ENCODE measurements at regions not wholly inside any gene's neighbourhood (a gene's known extent, or its start where the extent isn't known, plus 50 kb on each side); places are given as distances from the start of the nearest gene placed in this dataset.

DNA sequence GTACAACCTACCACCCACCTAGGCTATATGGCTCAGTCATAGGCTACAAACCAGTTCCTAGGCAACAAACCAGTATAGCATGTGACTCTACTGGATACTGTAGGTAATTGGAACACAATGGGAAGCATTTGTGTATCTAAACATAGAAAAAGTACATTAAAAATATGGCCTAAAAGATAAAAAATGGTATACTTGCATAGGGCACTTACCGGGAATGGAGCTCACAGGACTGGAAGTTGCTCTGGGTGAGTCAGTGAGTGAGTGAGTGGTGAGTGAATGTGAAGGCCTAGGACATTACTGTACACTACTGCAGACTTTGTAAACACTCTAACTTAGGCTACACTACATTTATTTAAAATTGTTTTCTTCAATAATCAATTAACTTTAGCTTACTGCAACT, 139.2 kb upstream of the RBPJ start:
- TF ChIP-seq, protein P1, sequence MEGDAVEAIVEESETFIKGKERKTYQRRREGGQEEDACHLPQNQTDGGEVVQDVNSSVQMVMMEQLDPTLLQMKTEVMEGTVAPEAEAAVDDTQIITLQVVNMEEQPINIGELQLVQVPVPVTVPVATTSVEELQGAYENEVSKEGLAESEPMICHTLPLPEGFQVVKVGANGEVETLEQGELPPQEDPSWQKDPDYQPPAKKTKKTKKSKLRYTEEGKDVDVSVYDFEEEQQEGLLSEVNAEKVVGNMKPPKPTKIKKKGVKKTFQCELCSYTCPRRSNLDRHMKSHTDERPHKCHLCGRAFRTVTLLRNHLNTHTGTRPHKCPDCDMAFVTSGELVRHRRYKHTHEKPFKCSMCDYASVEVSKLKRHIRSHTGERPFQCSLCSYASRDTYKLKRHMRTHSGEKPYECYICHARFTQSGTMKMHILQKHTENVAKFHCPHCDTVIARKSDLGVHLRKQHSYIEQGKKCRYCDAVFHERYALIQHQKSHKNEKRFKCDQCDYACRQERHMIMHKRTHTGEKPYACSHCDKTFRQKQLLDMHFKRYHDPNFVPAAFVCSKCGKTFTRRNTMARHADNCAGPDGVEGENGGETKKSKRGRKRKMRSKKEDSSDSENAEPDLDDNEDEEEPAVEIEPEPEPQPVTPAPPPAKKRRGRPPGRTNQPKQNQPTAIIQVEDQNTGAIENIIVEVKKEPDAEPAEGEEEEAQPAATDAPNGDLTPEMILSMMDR (IDR thresholded peaks at IDR 0.05; ENCODE audit: unreplicated experiment), result no peak
- no peaks in the 10 kb centered on the region for H3K36me3 Mint-ChIP-seq (ENCODE audit: low read depth, unreplicated experiment)
- no peak for DNase-seq (ENCODE audit: low spot score)
- H3K4me1 Mint-ChIP-seq (ENCODE audit: unreplicated experiment), result no peaks in the 10 kb centered on the region
- H3K4me3 Mint-ChIP-seq (ENCODE audit: unreplicated experiment), result no peak overlapping the region
- no peak overlapping the region for H3K27ac Mint-ChIP-seq (ENCODE audit: unreplicated experiment)
- peaks cover 2% of the 10 kb centered on the region for H3K27me3 Mint-ChIP-seq (ENCODE audit: unreplicated experiment)
- no peaks in the 10 kb centered on the region for H3K9me3 Mint-ChIP-seq (ENCODE audit: unreplicated experiment)

DNA sequence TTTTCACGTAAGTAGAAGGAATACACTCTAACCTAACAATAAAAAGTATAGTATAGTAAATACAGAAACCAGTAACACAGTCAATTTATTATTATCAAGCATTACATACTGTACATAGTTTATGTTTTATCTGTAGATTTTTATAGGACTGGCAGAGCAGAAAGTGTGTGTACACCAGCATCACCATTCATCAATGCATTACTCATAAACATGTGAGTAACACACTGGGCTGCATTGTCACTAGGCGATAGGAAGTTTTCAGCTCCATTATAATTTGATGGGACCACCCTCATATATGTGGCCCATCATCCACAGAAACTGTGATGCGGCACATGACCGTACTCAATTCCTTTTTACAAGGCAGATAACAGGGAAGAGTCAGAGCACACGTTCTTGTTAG, 137.8 kb upstream of the RBPJ start:
- no peak overlapping the region for H3K27ac Mint-ChIP-seq (ENCODE audit: unreplicated experiment)
- H3K9me3 Mint-ChIP-seq (ENCODE audit: unreplicated experiment), result no peaks in the 10 kb centered on the region
- H3K4me1 Mint-ChIP-seq (ENCODE audit: unreplicated experiment), result no peaks in the 10 kb centered on the region
- H3K4me3 Mint-ChIP-seq (ENCODE audit: unreplicated experiment), result no peak overlapping the region
- peaks cover 2% of the 10 kb centered on the region for H3K27me3 Mint-ChIP-seq (ENCODE audit: unreplicated experiment)
- TF ChIP-seq, protein P1 (IDR thresholded peaks at IDR 0.05; ENCODE audit: unreplicated experiment), result no peak
- H3K36me3 Mint-ChIP-seq (ENCODE audit: low read depth, unreplicated experiment), result no peaks in the 10 kb centered on the region
- DNase-seq (ENCODE audit: low spot score), result no peak

DNA sequence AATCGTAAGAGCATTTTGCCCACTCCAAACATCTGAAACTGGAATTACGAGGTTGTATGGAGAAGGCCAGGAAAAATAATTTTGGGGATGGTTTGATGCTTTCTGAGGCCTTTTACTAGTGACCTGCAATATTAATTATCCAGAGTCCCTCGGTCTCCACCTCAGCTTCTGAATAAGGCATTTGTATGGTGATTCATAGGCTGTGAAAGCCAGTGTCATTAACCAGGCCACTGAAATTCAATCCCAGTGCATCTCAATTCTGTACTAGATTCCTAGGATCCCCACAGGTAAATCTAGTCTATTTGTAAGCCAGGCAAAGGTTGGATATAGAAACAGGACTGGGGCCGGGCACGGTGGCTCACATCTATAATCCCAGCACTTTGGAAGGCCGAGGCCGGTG, 135.4 kb upstream of the RBPJ start:
- H3K9me3 Mint-ChIP-seq (ENCODE audit: unreplicated experiment), result no peaks in the 10 kb centered on the region
- no peaks in the 10 kb centered on the region for H3K36me3 Mint-ChIP-seq (ENCODE audit: low read depth, unreplicated experiment)
- no peak for DNase-seq (ENCODE audit: low spot score)
- no peaks in the 10 kb centered on the region for H3K4me1 Mint-ChIP-seq (ENCODE audit: unreplicated experiment)
- no peak overlapping the region for H3K4me3 Mint-ChIP-seq (ENCODE audit: unreplicated experiment)
- TF ChIP-seq, protein P1 (IDR thresholded peaks at IDR 0.05; ENCODE audit: unreplicated experiment), result no peak
- no peaks in the 10 kb centered on the region for H3K27me3 Mint-ChIP-seq (ENCODE audit: unreplicated experiment)
- H3K27ac Mint-ChIP-seq (ENCODE audit: unreplicated experiment), result no peak overlapping the region

DNA sequence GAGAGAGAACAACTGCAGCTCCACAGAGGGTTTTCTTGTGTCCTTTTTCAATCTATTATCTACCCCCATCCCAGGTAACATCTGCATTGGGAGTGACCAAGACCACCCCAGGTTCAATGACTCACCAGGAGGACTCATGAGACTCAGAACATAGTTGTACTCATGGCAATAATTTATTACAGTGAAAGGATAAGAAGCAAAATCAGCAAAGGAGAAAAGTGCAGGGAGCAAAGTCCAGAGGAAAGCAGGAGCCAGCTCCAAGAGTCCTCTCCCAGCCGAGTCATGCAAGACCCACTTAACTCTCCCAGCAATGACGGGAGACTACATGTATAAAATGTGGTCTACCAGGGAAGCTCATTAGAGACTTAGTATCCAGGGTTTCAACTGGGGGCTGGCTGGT, 129.5 kb upstream of the RBPJ start:
- Mint-ChIP-seq H3K4me1 (ENCODE audit: unreplicated experiment) (no peaks in the 10 kb centered on the region), H3K36me3 (ENCODE audit: low read depth, unreplicated experiment) (no peaks in the 10 kb centered on the region), H3K27ac (ENCODE audit: unreplicated experiment) (no peak overlapping the region), H3K9me3 (ENCODE audit: unreplicated experiment) (no peaks in the 10 kb centered on the region), H3K4me3 (ENCODE audit: unreplicated experiment) (no peak overlapping the region), H3K27me3 (ENCODE audit: unreplicated experiment) (no peaks in the 10 kb centered on the region)
- DNase-seq (ENCODE audit: low spot score), result no peak
- TF ChIP-seq, protein P1 (IDR thresholded peaks at IDR 0.05; ENCODE audit: unreplicated experiment), result no peak

DNA sequence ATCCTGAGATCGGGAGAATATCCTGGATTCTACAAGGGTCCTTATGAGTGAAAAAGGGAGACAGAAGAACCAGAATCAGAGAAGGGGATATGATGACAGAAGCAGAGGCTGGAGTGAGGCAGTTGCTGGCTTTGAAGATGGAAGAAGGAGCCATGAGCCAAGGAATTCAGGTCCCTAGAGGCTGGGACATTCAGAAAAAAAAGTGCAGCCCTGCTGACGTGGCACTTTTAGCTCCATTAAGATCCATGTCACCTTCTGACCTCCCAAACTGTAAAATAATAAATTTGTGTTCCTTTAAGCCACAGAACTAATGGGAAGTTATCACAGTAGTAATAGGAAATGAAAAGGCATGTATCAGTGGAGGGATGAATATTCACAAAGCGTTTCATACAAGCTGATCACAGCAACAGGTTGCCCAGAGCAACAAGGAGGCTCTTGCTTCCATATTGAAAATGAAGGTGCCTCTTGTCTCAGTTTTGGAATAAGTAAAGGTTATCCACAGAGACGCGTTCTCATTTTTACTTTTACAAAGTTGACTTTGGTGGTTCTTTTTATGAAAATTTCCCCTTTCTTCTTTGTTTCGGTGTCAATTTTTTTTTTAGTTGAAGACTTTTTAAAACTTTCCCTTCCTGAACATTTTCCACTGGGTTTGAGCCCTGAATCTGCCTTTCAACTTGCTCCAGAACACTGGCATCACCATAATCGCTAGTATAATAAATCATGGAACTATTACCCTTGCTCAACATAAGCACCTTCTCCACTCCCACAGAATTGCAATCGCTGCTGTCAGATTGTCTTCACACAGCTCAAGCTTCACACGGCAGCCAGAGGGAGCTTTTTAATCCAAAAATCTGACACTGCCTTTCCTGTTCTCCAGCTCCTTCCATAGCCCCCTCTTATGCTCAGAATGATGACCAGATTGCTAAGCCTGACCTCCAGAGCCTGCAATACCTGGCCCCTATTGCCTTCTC, 127.6 kb upstream of the RBPJ start:
- H3K4me3 Mint-ChIP-seq (ENCODE audit: unreplicated experiment), result no peak overlapping the region
- no peaks in the 10 kb centered on the region for H3K9me3 Mint-ChIP-seq (ENCODE audit: unreplicated experiment)
- TF ChIP-seq, protein P1 (IDR thresholded peaks at IDR 0.05; ENCODE audit: unreplicated experiment), result no peak
- DNase-seq (ENCODE audit: low spot score), result no peak
- H3K27me3 Mint-ChIP-seq (ENCODE audit: unreplicated experiment), result no peaks in the 10 kb centered on the region
- no peak overlapping the region for H3K27ac Mint-ChIP-seq (ENCODE audit: unreplicated experiment)
- H3K4me1 Mint-ChIP-seq (ENCODE audit: unreplicated experiment), result no peaks in the 10 kb centered on the region
- no peaks in the 10 kb centered on the region for H3K36me3 Mint-ChIP-seq (ENCODE audit: low read depth, unreplicated experiment)

Data from endothelial cell (in vitro differentiated cells).